K562 (cell line): ENCODE measurements at regions not wholly inside any gene's neighbourhood (a gene's known extent, or its start where the extent isn't known, plus 50 kb on each side); places are given as distances from the start of the nearest gene placed in this dataset.

ENCODE experiments used
- ATAC-seq: fragments of 200-7000 bp; cut with Tn5 transposase; 3 replicates; pipeline ENCODE4 v1.9.1; 2020; ENCODE audit warnings: moderate library complexity
- BruUV-seq: library from RNA; stranded (reverse); fragments of 400-500 nt; replicated peaks from 2 replicates; lab custom pipeline; 2021; lab: Mats Ljungman, UMichigan
- CTCF ChIA-PET: fragments of 300-600 bp; formaldehyde crosslinking; extraction: SDS; loops from one replicate; lab custom pipeline; 2021; ENCODE audit warnings: low intra/inter-chr PET ratio; lab: Yijun Ruan, JAX
- POLR2A ChIA-PET: fragments of 300-600, 350-650 bp; sonication (Branson Sonifier 250); formaldehyde crosslinking; extraction: SDS; loops from one replicate; lab custom pipeline; 2021; ENCODE audit warnings: antibody characterized with exemption, inconsistent platforms; lab: Yijun Ruan, JAX
- DNase-seq, 4 experiments: peaks; one replicate each; pipeline versions ENCODE4 v3.0.0 to v3.0.0-alpha.2; 2011 to 2018; ENCODE audit warnings: low spot score in 3 of 4, mixed read lengths in 3 of 4; ENCODE audit errors: extremely low read depth in 1 of 4
- FAIRE-seq: peaks from 2 replicates; lab custom pipeline; 2011; peaks lifted over from hg19 to GRCh38; lab: Jason Lieb, UNC
- H2AFZ ChIP-seq: 2 replicates; pipeline ENCODE4 v1.6.0; 2011; ENCODE audit warnings: low read depth, low read length, control low read depth, inconsistent platforms
- H3K27ac ChIP-seq: fragments of 200-600 bp; 3 replicates; pipeline ENCODE4 v1.8.0; 2011; ENCODE audit warnings: low read depth, mild to moderate bottlenecking, control low read depth, inconsistent platforms, low read length, moderate library complexity, mixed read lengths; ENCODE audit errors: extremely low read depth
- H3K27me3 ChIP-seq, 2 experiments: fragments of 300-600 bp in 1 of 2; 2 replicates in 1 of 2; 3 replicates in 1 of 2; pipeline versions ENCODE4 v1.6.0 to v1.8.0; 2011; ENCODE audit warnings: inconsistent platforms in 2 of 2, low read length in 2 of 2, mild to moderate bottlenecking in 1 of 2, mixed read lengths in 1 of 2, moderate library complexity in 1 of 2; ENCODE audit not compliant: control insufficient read depth in 2 of 2, insufficient read depth in 2 of 2
- H3K36me3 ChIP-seq: fragments of 300-600 bp; 3 replicates; pipeline ENCODE4 v1.8.0; 2011; ENCODE audit warnings: mild to moderate bottlenecking, low read length, inconsistent platforms; ENCODE audit not compliant: control insufficient read depth, insufficient read depth
- H3K4me1 ChIP-seq, 2 experiments: fragments of 200-600 bp in 1 of 2; replicated peaks in 1 of 2; 2 replicates in 1 of 2; 3 replicates in 1 of 2; pipeline versions ENCODE4 v1.5.1 to v1.8.0; 2011; ENCODE audit warnings: inconsistent platforms in 2 of 2, low read length in 2 of 2, mild to moderate bottlenecking in 1 of 2, mixed read lengths in 1 of 2, moderate library complexity in 1 of 2; ENCODE audit not compliant: control insufficient read depth in 2 of 2, insufficient read depth in 2 of 2
- H3K4me2 ChIP-seq: 2 replicates; pipeline ENCODE4 v1.6.1; 2011; ENCODE audit warnings: low read length, control low read depth, inconsistent platforms, mixed read lengths; ENCODE audit not compliant: insufficient read depth
- H3K4me3 ChIP-seq: fragments of 200-600 bp; sonication (generic), shearing (Covaris generic); 2 replicates; pipeline ENCODE4 v1.5.1; 2016; ENCODE audit warnings: control low read depth, inconsistent platforms
- H3K79me2 ChIP-seq: fragments of 200-600 bp; 3 replicates; pipeline ENCODE4 v1.8.0; 2011; ENCODE audit warnings: low read length, inconsistent platforms; ENCODE audit not compliant: control insufficient read depth, insufficient read depth
- H3K9ac ChIP-seq, 2 experiments: 2 replicates each; pipeline versions ENCODE4 v1.6.0 to v1.6.1; 2011; ENCODE audit warnings: low read depth in 2 of 2, low read length in 2 of 2, control low read depth in 1 of 2, inconsistent platforms in 1 of 2, mild to moderate bottlenecking in 1 of 2, mixed read lengths in 1 of 2; ENCODE audit not compliant: insufficient read depth in 1 of 2
- H3K9me1 ChIP-seq: one replicate; pipeline ENCODE4 v1.6.0; 2011; ENCODE audit warnings: inconsistent platforms, mild to moderate bottlenecking, low read length, moderate library complexity; ENCODE audit not compliant: control insufficient read depth, insufficient read depth
- H3K9me3 ChIP-seq: replicated peaks from 2 replicates; pipeline ENCODE4 v1.5.1; 2011; ENCODE audit warnings: low read depth, low read length, inconsistent platforms; ENCODE audit not compliant: control insufficient read depth, insufficient read depth
- H4K20me1 ChIP-seq: replicated peaks from 2 replicates; pipeline ENCODE4 v1.6.1; 2011; ENCODE audit warnings: low read length, inconsistent platforms, mixed read lengths; ENCODE audit not compliant: control insufficient read depth, insufficient read depth
- BRD4 ChIP-seq: fragments of 200-600 bp; sonication (generic); IDR thresholded peaks from 2 replicates; pipeline ENCODE4 v1.6.1; 2017; ENCODE audit warnings: inconsistent platforms
- CTBP1 ChIP-seq: fragments of 450-650 bp; IDR thresholded peaks from 2 replicates; pipeline ENCODE4 v1.6.1; 2016; ENCODE audit warnings: borderline replicate concordance
- SPI1 ChIP-seq: IDR thresholded peaks from 2 replicates; pipeline ENCODE4 v1.6.1; 2011; ENCODE audit warnings: low read depth, low read length, control low read depth, borderline replicate concordance
- ZC3H11A ChIP-seq: IDR thresholded peaks from 2 replicates; pipeline ENCODE4 v1.6.1; 2012; ENCODE audit warnings: low read depth, low read length, improper control_type of control experiment
- WGBS: fragments of 100-300 bp; shearing (Covaris generic); methylation state at CpG from one replicate; pipeline ENCODE4 v1.1.6; 2016; ENCODE audit warnings: low coverage, mixed read lengths; ENCODE audit not compliant: insufficient coverage; ENCODE audit errors: missing lambda C conversion rate; 5-methylcytosine and 5-hydroxymethylcytosine counted together
- in situ Hi-C: fragments of 300-500 bp; cut with MboI; formaldehyde crosslinking; loops from 4 replicates; pipeline ENCODE4 v1.15.0; 2018; ENCODE audit warnings: inconsistent platforms, mixed read lengths
- intact Hi-C: fragments of 100-400 bp; cut with micrococcal nuclease; formaldehyde crosslinking; loops from 2 replicates; pipeline ENCODE4 v1.14.2; 2022

DNA sequence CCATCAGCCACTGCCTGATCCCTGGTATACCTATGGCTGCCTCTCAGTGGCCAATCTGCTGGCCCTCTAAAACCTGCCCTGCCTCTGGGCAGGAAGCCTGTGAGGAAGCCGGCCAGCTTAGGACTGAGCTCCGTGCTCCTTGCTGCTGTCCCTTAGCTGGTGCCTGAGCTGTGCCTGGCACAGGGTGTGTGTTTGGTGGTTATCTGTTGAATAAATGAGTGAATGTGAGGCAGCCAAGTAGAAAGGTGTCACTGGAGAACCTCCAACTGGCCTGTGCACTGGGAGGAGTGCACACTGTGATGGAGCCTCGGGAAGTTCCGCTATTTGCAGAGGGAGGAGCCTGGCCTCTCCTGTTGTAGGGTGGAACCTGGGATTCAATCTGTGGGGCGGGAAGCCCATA lies 63.4 kb upstream of the STUM start:
- in situ Hi-C loops = no loop called here
- ChIA-PET POLR2A (interaction anchor here (0.8 to 1.3 kb wide), 3 partner anchors 10 to 81 kb away, joined by 3 to 5 read pairs (median 3); no protein-coding TSS in a partner anchor), CTCF (no interaction called here)
- Histone ChIP-seq H2AFZ (no peak overlapping the region), H3K9me1 (no peaks in the 10 kb centered on the region), H3K9me3 (no peaks in the 10 kb centered on the region), H4K20me1 (peaks cover 3% of the 10 kb centered on the region; the same call in 1 of the 2 replicates), H3K27me3 (peaks cover 45 to 71% of the 10 kb centered on the region in 2 experiments), H3K4me1 (no peaks in the 10 kb centered on the region), H3K27ac (no peak overlapping the region), H3K4me3 (no peak overlapping the region), H3K79me2 (no peaks in the 10 kb centered on the region), H3K9ac (no peak overlapping the region), H3K4me2 (no peak overlapping the region), H3K36me3 (no peaks in the 10 kb centered on the region)
- no peak for DNase-seq
- intact Hi-C loops = no loop called here
- peak; percentile 21; the same call in 1 of the 2 replicates for TF ChIP-seq CTBP1
- no peak for TF ChIP-seq BRD4
- FAIRE-seq = no peak
- BruUV-seq = no TSS peak
- ATAC-seq = peak; percentile 49
- WGBS = 0% methylated on average over 5 of the region's 5 CpGs

DNA sequence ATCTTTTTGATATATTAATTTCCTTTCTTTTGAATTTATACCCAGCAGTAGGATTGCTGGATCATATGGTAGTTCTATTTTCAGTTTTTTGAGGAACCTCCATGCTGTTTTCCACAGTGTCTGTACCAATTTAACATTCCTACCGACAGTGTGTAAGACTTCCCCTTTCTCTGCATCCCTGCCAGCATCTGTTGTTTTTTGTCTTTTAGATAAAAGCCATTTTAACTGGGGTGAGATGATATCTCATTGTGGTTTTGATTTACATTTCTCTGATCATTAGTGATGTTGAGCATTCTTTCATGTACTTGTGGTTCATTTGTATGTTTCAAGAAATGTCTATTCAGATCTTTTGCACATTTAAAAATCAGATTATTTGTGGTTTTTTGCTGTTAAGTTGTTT lies 62.4 kb upstream of the STUM start:
- FAIRE-seq (no peak), ATAC-seq (no peak), DNase-seq (no peak)
- TF ChIP-seq SPI1 (peak; percentile 36; the same call in 1 of the 2 replicates), ZC3H11A (no peak)
- Histone ChIP-seq H3K27ac (no peak overlapping the region), H3K79me2 (no peaks in the 10 kb centered on the region), H2AFZ (no peak overlapping the region), H3K4me2 (no peak overlapping the region), H3K9ac (no peak overlapping the region), H3K4me1 (no peaks in the 10 kb centered on the region), H3K27me3 (peaks cover 50 to 75% of the 10 kb centered on the region in 2 experiments), H3K9me3 (no peaks in the 10 kb centered on the region), H3K4me3 (no peak overlapping the region), H3K9me1 (no peaks in the 10 kb centered on the region), H4K20me1 (peaks cover 7% of the 10 kb centered on the region; the same call in 1 of the 2 replicates), H3K36me3 (no peaks in the 10 kb centered on the region)
- in situ Hi-C loops = no loop called here
- 0% methylated on average over 1 of the region's 1 CpG for WGBS
- ChIA-PET POLR2A (interaction anchor here (0.9 to 1.3 kb wide), 3 partner anchors 8 to 82 kb away, joined by 3 to 5 read pairs (median 3); no protein-coding TSS in a partner anchor), CTCF (no interaction called here)
- BruUV-seq = no TSS peak
- intact Hi-C loops = no loop called here
